ENCODE measurements at regions not wholly inside any gene's neighbourhood (a gene's known extent, or its start where the extent isn't known, plus 50 kb on each side); places are given as distances from the start of the nearest gene placed in this dataset.

DNA sequence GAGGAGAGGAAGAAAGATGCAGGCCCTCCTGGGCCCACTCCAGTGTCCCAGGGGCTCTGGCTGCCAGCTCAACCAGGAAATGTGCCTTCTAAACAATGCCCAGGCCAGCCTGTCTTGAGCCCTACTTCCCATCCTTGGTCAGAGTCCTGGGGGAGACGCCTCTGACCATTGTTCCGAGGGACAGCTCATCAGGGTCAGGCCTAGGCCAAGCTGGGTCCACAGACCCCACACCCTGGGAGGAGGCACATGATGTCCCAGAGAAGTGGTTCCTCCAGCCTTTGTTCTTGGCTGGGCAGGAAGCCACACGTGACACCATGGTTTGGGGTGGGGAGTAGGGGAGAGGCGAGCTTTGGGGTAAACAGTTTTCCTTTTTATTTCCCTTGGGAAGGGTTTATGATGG, 102.5 kb downstream of the EFNB1 start:
- Mint-ChIP-seq H3K27ac (no peak overlapping the region), H3K4me3 (no peak overlapping the region), H3K27me3 (no peaks in the 10 kb centered on the region), H3K36me3 (no peaks in the 10 kb centered on the region), H3K4me1 (no peaks in the 10 kb centered on the region), H3K9me3 (no peaks in the 10 kb centered on the region)
- no peak for ATAC-seq

- Mint-ChIP-seq H3K4me1 (no peaks in the 10 kb centered on the region), H3K4me3 (no peak overlapping the region), H3K9me3 (no peaks in the 10 kb centered on the region), H3K36me3 (no peaks in the 10 kb centered on the region), H3K27me3 (no peaks in the 10 kb centered on the region), H3K27ac (no peak overlapping the region)
- no peak for ATAC-seq
Measured at GRCh38 chrX:68930542-68931317, 101.9 kb downstream of the EFNB1 start.

DNA sequence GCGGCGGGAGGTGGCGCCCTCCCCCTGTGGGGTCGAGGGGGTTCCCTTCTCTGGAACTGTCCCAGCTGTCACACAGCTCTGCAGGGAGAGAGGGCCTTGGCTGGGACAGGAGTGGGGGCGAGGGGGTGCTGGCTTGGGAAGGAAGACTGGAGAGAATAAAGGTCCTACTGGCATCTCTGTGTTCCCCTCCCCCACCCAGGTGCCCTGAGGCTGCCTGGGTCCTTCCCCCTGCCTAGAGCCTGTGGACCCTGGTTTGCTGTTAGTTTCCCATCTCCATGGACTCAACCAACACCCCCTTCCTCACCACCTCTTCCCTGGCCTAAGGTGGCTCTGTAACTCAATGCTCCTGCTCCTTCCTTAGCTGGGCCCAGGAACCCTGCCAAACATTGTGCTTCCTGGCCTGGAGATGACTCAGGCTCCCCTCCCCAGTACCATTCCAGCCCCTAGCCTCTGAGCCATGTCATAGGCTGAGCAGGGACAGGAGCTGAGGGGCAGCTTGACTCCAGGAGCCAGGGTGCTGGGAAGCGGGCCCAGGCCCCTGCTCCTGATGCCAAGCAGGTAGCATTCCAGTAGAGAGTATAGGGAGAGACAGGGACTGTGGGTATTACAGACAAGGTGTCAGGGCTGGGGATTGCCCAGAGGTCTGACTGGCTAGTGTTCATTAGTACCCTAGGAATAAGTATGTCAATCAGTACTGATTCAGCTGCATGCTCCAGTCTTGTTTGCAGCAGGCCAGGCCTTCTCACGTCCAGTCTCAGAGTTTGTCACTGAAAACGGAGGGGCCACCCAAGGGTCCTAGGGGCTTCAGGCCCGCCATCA, 100.7 kb downstream of the EFNB1 start:
- ATAC-seq, result no peak
- no peaks in the 10 kb centered on the region for H3K36me3 Mint-ChIP-seq
- no peak overlapping the region for H3K4me3 Mint-ChIP-seq
- H3K27me3 Mint-ChIP-seq, result peaks cover 2% of the 10 kb centered on the region
- H3K27ac Mint-ChIP-seq, result no peak overlapping the region
- H3K9me3 Mint-ChIP-seq, result no peaks in the 10 kb centered on the region
- H3K4me1 Mint-ChIP-seq, result no peaks in the 10 kb centered on the region

DNA sequence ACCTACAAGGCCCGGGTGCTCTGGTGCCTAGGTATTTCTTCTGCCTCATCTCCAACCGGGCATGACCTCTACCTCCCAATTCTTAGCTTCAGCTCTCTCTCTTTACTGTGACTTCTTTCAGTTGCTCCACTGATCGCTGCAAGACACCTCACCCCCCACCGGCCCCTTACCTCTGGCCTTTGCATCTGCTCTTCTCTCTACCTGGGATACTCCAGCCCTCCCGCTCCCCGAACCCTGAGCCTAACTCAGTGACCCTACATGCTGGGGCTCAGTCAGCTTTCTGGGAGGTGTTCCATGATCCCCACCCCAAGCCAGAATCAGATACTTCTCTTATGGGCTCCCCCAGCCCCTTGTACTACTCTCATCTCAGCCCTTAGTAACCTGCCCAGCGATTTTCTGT, 99.6 kb downstream of the EFNB1 start:
- no peak overlapping the region for H3K27ac Mint-ChIP-seq
- no peaks in the 10 kb centered on the region for H3K4me1 Mint-ChIP-seq
- H3K27me3 Mint-ChIP-seq, result peaks cover 9% of the 10 kb centered on the region
- no peak overlapping the region for H3K4me3 Mint-ChIP-seq
- H3K9me3 Mint-ChIP-seq, result no peaks in the 10 kb centered on the region
- no peaks in the 10 kb centered on the region for H3K36me3 Mint-ChIP-seq
- ATAC-seq, result no peak

DNA sequence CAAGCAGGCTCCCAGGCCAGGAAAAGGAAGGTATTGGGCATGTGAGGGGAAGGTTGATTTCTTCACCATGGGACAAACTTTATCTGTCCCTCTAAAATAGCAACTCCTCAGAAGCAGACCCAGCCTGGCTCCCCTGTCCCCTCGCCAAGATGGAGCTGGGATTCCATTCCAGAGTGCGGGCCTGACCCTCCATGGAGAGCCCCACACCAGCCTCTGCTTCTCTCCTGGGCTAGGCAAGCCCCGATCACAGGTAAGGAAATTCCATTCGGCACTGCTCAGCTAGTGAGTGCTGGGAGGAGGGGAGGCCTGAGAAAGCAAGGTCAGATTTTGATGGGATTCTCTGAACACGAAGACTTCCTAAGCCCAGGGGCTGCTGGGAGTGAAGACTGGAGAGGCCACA, 98.4 kb downstream of the EFNB1 start:
- H3K4me1 Mint-ChIP-seq, result no peaks in the 10 kb centered on the region
- H3K9me3 Mint-ChIP-seq, result no peaks in the 10 kb centered on the region
- no peak for ATAC-seq
- no peaks in the 10 kb centered on the region for H3K36me3 Mint-ChIP-seq
- H3K4me3 Mint-ChIP-seq, result no peak overlapping the region
- H3K27me3 Mint-ChIP-seq, result peaks cover 9% of the 10 kb centered on the region
- H3K27ac Mint-ChIP-seq, result no peak overlapping the region

GRCh38 chrX:68923147-68923546, 94.3 kb downstream of the EFNB1 start:
- ATAC-seq, result no peak
- Mint-ChIP-seq H3K4me3 (no peak overlapping the region), H3K9me3 (no peaks in the 10 kb centered on the region), H3K36me3 (no peaks in the 10 kb centered on the region), H3K27me3 (peaks cover 9% of the 10 kb centered on the region), H3K27ac (no peak overlapping the region), H3K4me1 (no peaks in the 10 kb centered on the region)

GRCh38 chrX:68922013-68922412, 93.2 kb downstream of the EFNB1 start:
- peaks cover 9% of the 10 kb centered on the region for H3K27me3 Mint-ChIP-seq
- no peaks in the 10 kb centered on the region for H3K36me3 Mint-ChIP-seq
- no peaks in the 10 kb centered on the region for H3K4me1 Mint-ChIP-seq
- H3K9me3 Mint-ChIP-seq, result no peaks in the 10 kb centered on the region
- no peak overlapping the region for H3K4me3 Mint-ChIP-seq
- no peak for ATAC-seq
- H3K27ac Mint-ChIP-seq, result no peak overlapping the region

DNA sequence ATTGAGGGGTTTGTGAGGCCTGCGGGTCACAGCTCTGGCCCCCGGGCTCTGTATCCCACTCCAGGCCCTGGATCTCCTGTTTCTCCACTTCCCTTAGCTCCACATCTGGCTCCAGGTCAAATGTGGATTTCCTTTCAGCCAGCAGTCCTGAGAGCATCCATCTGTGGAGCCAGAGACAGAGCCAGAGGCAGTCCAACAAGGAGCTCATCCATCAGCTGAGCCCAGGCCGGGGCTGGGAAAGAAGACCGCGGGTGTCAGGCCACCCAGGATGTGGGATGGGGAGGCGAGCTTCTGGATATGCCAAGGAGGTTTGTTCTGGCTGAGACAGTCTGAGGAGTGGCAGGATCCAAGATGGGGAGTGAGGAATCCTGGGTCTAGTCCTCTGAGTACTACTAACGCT, 91.7 kb downstream of the EFNB1 start:
- no peak overlapping the region for H3K4me3 Mint-ChIP-seq
- ATAC-seq, result no peak
- no peak overlapping the region for H3K27ac Mint-ChIP-seq
- H3K36me3 Mint-ChIP-seq, result no peaks in the 10 kb centered on the region
- H3K27me3 Mint-ChIP-seq, result peaks cover 9% of the 10 kb centered on the region
- H3K9me3 Mint-ChIP-seq, result no peaks in the 10 kb centered on the region
- no peaks in the 10 kb centered on the region for H3K4me1 Mint-ChIP-seq

DNA sequence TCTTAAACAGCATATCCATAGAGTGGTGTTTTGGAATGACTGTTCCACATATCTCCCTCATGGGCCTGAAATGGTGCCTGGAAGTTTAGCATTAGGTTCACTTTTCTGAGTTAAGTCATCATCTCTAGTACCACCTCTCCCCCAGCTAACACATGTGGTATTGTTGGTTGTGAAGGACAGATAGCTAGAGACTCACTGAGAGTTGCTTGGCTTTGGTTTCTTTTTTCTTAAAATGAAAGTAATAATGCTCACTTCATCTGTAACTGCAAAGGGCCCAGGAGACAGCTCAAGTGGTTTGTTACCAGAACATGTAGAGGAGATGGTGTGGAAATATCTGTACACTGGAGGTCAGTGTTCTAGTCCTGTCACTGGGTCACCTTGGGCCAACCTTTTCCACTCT, 90.9 kb downstream of the EFNB1 start:
- H3K36me3 Mint-ChIP-seq, result no peaks in the 10 kb centered on the region
- no peak overlapping the region for H3K27ac Mint-ChIP-seq
- H3K27me3 Mint-ChIP-seq, result peaks cover 9% of the 10 kb centered on the region
- H3K9me3 Mint-ChIP-seq, result no peaks in the 10 kb centered on the region
- ATAC-seq, result no peak
- no peak overlapping the region for H3K4me3 Mint-ChIP-seq
- no peaks in the 10 kb centered on the region for H3K4me1 Mint-ChIP-seq

DNA sequence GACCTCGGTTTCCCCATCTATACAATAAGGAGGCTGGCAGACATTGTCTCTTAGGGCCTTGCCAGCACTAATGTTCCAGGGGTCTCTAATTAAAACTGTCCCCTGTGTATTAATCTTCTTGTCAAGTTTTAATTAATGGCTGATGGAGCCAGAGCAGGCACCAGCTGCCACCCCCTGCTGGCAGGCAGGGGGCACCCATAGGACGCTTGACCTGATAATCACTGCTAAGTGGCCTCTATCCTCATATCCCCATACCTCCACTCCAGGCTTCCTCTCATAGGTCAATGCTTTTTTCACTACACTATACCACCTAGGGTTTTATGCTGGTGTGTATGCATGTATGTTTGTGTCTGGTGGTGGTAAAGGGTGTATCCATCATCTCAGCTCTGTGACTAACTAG, 89.4 kb downstream of the EFNB1 start:
- Mint-ChIP-seq H3K9me3 (no peaks in the 10 kb centered on the region), H3K27ac (no peak overlapping the region), H3K4me1 (no peaks in the 10 kb centered on the region), H3K27me3 (peaks cover 7% of the 10 kb centered on the region), H3K36me3 (no peaks in the 10 kb centered on the region), H3K4me3 (no peak overlapping the region)
- ATAC-seq, result no peak

DNA sequence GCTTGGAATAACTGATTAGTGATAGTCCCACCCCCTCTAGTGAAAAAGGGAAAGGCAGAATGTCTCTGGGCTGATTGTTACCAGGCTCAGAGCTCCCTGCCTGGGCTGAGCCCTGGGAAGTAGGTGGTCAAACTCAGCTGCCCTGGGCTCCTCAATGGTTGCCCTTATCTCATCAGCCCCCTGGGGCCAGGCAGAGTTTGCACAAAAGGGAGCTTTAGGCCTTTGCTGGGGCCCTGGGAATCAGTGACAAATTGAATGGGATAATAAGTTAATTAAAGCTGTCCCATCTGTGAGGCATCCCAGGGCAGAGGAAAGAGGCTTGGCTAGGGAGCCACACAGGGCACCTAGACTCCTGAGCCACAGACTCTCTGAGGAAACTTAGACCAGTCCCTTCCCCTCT, 89.0 kb downstream of the EFNB1 start:
- H3K4me3 Mint-ChIP-seq, result no peak overlapping the region
- no peak for ATAC-seq
- H3K4me1 Mint-ChIP-seq, result no peaks in the 10 kb centered on the region
- H3K27me3 Mint-ChIP-seq, result peaks cover 11% of the 10 kb centered on the region
- H3K9me3 Mint-ChIP-seq, result no peaks in the 10 kb centered on the region
- no peak overlapping the region for H3K27ac Mint-ChIP-seq
- H3K36me3 Mint-ChIP-seq, result no peaks in the 10 kb centered on the region

- no peak overlapping the region for H3K4me3 Mint-ChIP-seq
- no peaks in the 10 kb centered on the region for H3K9me3 Mint-ChIP-seq
- no peaks in the 10 kb centered on the region for H3K36me3 Mint-ChIP-seq
- no peak overlapping the region for H3K27ac Mint-ChIP-seq
- no peaks in the 10 kb centered on the region for H3K4me1 Mint-ChIP-seq
- peaks cover 19% of the 10 kb centered on the region for H3K27me3 Mint-ChIP-seq
- ATAC-seq, result no peak
Measured at GRCh38 chrX:68916891-68917290, 88.1 kb downstream of the EFNB1 start.

DNA sequence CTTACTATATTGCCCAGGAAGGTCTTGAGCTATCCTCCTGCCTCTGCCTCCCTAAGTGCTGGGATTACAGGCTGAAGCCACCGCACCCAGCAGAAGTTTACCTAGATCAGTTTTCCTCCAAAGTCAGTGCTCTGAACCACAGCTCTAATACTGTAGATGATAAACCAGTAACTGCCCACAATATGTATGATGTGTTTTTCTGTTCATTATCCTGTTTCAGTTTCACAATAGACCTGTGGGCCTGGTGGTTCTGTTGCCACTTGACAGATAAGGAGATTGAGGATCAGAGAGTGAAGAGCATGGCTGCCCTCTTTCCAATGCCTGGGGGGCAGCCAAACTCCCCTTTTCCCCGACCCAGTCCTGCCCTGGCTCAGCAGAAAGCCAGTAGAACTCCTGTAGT, 87.0 kb downstream of the EFNB1 start:
- Mint-ChIP-seq H3K36me3 (no peaks in the 10 kb centered on the region), H3K4me1 (no peaks in the 10 kb centered on the region), H3K27me3 (peaks cover 19% of the 10 kb centered on the region), H3K9me3 (no peaks in the 10 kb centered on the region), H3K4me3 (no peak overlapping the region), H3K27ac (no peak overlapping the region)
- ATAC-seq, result no peak

- Mint-ChIP-seq H3K36me3 (no peaks in the 10 kb centered on the region), H3K4me1 (no peaks in the 10 kb centered on the region), H3K4me3 (no peak overlapping the region), H3K27ac (no peak overlapping the region), H3K27me3 (peaks cover 19% of the 10 kb centered on the region), H3K9me3 (no peaks in the 10 kb centered on the region)
- no peak for ATAC-seq
Measured at GRCh38 chrX:68914479-68914946, 85.7 kb downstream of the EFNB1 start.

- Mint-ChIP-seq H3K27me3 (peaks cover 19% of the 10 kb centered on the region), H3K36me3 (no peaks in the 10 kb centered on the region), H3K9me3 (no peaks in the 10 kb centered on the region), H3K4me1 (no peaks in the 10 kb centered on the region), H3K27ac (no peak overlapping the region), H3K4me3 (no peak overlapping the region)
- no peak for ATAC-seq
Measured at GRCh38 chrX:68913249-68913547, 84.4 kb downstream of the EFNB1 start.

- Mint-ChIP-seq H3K27ac (no peak overlapping the region), H3K4me3 (no peak overlapping the region), H3K4me1 (no peaks in the 10 kb centered on the region), H3K27me3 (peaks cover 19% of the 10 kb centered on the region), H3K36me3 (no peaks in the 10 kb centered on the region), H3K9me3 (no peaks in the 10 kb centered on the region)
- ATAC-seq, result no peak
Measured at GRCh38 chrX:68912113-68912512, 83.3 kb downstream of the EFNB1 start.
